Upper lobe of right lung (tissue), 1 donor: ENCODE measurements at regions not wholly inside any gene's neighbourhood (a gene's known extent, or its start where the extent isn't known, plus 50 kb on each side); places are given as distances from the start of the nearest gene placed in this dataset.

ENCODE experiments used
- ATAC-seq: fragments of 200-7000 bp; cut with Tn5 transposase; one replicate; pipeline ENCODE4 v1.9.1; 2020; ENCODE audit warnings: mild to moderate bottlenecking, moderate library complexity
- DNase-seq: peaks from one replicate; pipeline ENCODE4 v3.0.0-alpha.2; 2020
- H3K27ac ChIP-seq: fragments of 200-600 bp; one replicate; pipeline ENCODE4 v1.8.0; 2022
- H3K27me3 ChIP-seq: fragments of 200-600 bp; one replicate; pipeline ENCODE4 v1.8.0; 2022; ENCODE audit warnings: mild to moderate bottlenecking
- H3K36me3 ChIP-seq: fragments of 200-600 bp; one replicate; pipeline ENCODE4 v1.8.0; 2022
- H3K4me1 ChIP-seq: fragments of 200-600 bp; one replicate; pipeline ENCODE4 v1.8.0; 2022
- H3K4me3 ChIP-seq: fragments of 200-600 bp; one replicate; pipeline ENCODE4 v1.8.0; 2022; ENCODE audit warnings: mild to moderate bottlenecking
- H3K9me3 ChIP-seq: fragments of 200-600 bp; one replicate; pipeline ENCODE4 v1.8.0; 2022
- intact Hi-C: fragments of 100-400 bp; cut with DNase I; formaldehyde crosslinking; loops from one replicate; pipeline ENCODE4 v1.11.0; 2022
- TF ChIP-seq, protein P1 (sequence below): fragments of 200-600 bp; IDR thresholded peaks from one replicate; pipeline ENCODE4 v1.8.0; 2022; ENCODE audit warnings: antibody characterized with exemption
- donor health status: DM: no; HTN: yes; CAD: no; lungs with severe emphysema.

DNA sequence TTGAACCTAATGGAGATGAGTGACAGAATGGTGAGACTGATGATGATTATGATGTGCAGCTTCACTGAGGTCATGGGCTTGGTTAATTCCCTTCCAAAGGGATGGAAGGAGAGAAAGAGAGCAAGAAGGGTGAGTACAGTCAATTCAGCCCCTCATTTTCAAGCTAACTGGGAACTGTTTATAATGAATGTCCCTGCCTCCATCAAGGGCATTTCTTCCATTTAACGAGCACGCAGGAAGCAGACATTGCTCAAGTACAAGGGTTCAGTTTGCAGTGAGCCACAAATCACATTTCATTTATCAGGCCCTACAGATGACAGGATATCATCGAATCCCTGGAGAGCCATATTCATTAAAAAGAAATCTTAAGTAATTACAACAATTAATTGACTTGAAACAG lies 158.3 kb upstream of the EEF1E1 start:
- Histone ChIP-seq H3K36me3 (no peaks in the 10 kb centered on the region), H3K4me1 (no peaks in the 10 kb centered on the region), H3K27me3 (no peaks in the 10 kb centered on the region), H3K4me3 (no peak overlapping the region), H3K27ac (no peak overlapping the region), H3K9me3 (no peaks in the 10 kb centered on the region)
- ATAC-seq (no peak), DNase-seq (no peak)
- TF ChIP-seq, protein P1, sequence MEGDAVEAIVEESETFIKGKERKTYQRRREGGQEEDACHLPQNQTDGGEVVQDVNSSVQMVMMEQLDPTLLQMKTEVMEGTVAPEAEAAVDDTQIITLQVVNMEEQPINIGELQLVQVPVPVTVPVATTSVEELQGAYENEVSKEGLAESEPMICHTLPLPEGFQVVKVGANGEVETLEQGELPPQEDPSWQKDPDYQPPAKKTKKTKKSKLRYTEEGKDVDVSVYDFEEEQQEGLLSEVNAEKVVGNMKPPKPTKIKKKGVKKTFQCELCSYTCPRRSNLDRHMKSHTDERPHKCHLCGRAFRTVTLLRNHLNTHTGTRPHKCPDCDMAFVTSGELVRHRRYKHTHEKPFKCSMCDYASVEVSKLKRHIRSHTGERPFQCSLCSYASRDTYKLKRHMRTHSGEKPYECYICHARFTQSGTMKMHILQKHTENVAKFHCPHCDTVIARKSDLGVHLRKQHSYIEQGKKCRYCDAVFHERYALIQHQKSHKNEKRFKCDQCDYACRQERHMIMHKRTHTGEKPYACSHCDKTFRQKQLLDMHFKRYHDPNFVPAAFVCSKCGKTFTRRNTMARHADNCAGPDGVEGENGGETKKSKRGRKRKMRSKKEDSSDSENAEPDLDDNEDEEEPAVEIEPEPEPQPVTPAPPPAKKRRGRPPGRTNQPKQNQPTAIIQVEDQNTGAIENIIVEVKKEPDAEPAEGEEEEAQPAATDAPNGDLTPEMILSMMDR = no peak
- intact Hi-C loops = no loop called here

DNA sequence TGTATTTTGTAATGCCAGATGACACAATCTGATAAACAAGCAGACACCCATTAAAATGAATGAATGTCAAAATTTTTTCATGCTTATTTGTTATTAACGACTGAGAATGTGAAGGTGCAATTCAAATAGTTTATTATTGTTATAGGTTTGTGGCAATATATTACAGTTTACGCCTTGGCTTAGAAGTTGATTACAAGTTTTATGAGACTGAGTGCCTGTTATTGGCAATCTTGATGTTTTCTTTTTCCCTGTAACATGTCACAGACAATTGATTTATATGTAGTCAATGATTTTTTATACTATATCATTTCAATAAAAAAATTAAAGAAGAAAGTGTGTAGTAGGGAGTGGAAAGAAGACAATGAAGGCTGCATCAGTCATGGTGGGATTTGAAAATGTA lies 144.1 kb upstream of the EEF1E1 start:
- ATAC-seq = no peak
- TF ChIP-seq, protein P1 = no peak

DNA sequence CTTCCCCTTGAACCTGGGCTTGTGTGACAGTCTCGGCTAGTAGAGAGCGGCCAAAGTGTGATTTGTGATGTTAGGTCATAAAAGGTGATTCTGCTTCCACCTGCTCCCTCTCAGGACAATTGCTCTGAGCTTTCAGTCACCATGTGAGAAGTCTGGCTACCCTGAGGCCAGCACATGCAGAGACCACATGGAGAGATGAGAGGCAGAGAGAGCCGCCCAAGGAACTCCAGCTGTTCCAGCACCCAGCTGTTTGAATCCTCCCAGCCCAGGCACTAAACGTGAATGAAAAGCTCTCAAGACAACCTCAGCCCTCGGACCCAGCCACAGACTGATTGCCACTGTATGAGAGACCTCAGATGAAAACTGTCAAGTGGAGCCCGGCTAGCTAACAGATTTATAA lies 143.4 kb upstream of the EEF1E1 start:
- intact Hi-C loops = no loop called here
- Histone ChIP-seq H3K36me3 (no peaks in the 10 kb centered on the region), H3K9me3 (no peaks in the 10 kb centered on the region), H3K4me3 (no peak overlapping the region), H3K27me3 (no peaks in the 10 kb centered on the region), H3K27ac (no peak overlapping the region), H3K4me1 (no peaks in the 10 kb centered on the region)
- DNase-seq (no peak), ATAC-seq (no peak)
- TF ChIP-seq, protein P1 = no peak

More for the DNA sequence above, 144.1 kb upstream of the EEF1E1 start:
- no peak overlapping the region for H3K4me3 ChIP-seq
- intact Hi-C loops = no loop called here
- no peaks in the 10 kb centered on the region for H3K9me3 ChIP-seq
- no peak overlapping the region for H3K27ac ChIP-seq
- H3K27me3 ChIP-seq = no peaks in the 10 kb centered on the region
- H3K36me3 ChIP-seq = no peaks in the 10 kb centered on the region
- DNase-seq = no peak
- H3K4me1 ChIP-seq = no peaks in the 10 kb centered on the region

DNA sequence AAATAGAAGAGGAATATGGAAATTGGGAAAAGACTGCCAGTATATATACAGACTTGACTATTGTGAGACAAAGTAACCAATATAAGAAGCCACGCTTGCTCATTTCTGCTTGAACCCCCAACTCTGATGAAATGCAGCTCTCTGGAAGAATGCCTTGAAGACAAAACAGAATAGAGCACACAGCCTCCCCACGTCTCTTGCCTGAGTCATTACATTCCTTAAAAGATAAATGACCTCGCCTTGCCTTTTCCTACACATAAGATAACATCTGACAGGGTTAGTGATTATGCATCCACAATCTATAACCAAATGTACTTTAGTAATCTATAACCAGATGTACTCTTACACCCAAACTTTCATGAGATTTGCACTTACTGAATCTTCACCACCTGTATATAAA lies 141.1 kb upstream of the EEF1E1 start:
- intact Hi-C loops = no loop called here
- no peak overlapping the region for H3K4me3 ChIP-seq
- no peaks in the 10 kb centered on the region for H3K9me3 ChIP-seq
- no peaks in the 10 kb centered on the region for H3K27me3 ChIP-seq
- no peak overlapping the region for H3K27ac ChIP-seq
- TF ChIP-seq, protein P1 = no peak
- DNase-seq = no peak
- no peak for ATAC-seq
- no peaks in the 10 kb centered on the region for H3K36me3 ChIP-seq
- no peaks in the 10 kb centered on the region for H3K4me1 ChIP-seq

DNA sequence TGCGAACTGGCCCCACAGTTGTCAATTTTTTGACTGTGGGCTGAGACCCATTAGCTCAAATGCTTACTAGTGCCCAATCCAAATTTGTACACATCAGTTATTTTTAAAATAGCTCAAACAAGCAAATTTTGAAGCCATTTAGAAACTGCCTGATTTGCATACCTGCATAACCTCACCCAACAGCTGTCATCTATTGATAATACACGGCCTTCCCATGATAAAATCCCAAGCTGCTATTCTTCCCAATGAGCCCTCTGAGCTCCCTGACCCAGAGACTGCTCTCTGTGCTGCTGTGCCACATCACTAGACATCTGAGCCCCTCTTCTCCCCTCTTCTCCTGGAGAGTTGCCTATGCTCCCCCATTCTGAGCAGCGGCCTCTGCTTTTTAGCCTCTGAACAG lies 140.5 kb upstream of the EEF1E1 start:
- no peaks in the 10 kb centered on the region for H3K36me3 ChIP-seq
- DNase-seq = no peak
- intact Hi-C loops = no loop called here

DNA sequence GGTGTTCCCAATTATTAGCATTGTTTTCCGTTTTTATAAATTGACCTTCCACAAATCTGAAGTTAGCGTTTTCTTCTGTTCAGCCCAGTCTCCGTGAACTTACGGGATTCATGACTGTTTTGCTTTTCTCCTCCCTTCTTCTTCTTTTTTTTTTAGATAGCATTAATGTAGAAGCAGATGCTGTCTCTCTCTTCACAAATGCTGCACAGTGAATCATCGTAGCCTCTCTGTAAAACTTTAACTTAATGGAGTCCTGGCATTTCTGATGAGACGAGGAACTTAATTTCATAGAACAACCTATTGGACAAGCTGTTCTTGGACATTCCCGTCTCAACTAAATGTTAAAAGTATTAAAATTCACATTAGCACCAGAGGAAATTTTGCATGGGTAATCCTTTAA lies 138.0 kb upstream of the EEF1E1 start:
- H3K27me3 ChIP-seq = no peaks in the 10 kb centered on the region
- ATAC-seq (no peak), DNase-seq (no peak)
- H3K27ac ChIP-seq = no peak overlapping the region
- H3K9me3 ChIP-seq = no peaks in the 10 kb centered on the region
- intact Hi-C loops = no loop called here
- H3K4me1 ChIP-seq = no peaks in the 10 kb centered on the region
- H3K4me3 ChIP-seq = no peak overlapping the region
- no peaks in the 10 kb centered on the region for H3K36me3 ChIP-seq
- TF ChIP-seq, protein P1 = no peak

More for the DNA sequence above, 140.5 kb upstream of the EEF1E1 start:
- ATAC-seq = no peak
- Histone ChIP-seq H3K4me3 (no peak overlapping the region), H3K9me3 (no peaks in the 10 kb centered on the region), H3K4me1 (no peaks in the 10 kb centered on the region), H3K27ac (no peak overlapping the region), H3K27me3 (no peaks in the 10 kb centered on the region)
- TF ChIP-seq, protein P1 = no peak
